ENCODE measurements at regions not wholly inside any gene's neighbourhood (a gene's known extent, or its start where the extent isn't known, plus 50 kb on each side); places are given as distances from the start of the nearest gene placed in this dataset.
"Not testable (repeated sequence)": the region's sequence is repeated elsewhere in the genome, so short reads cannot be mapped to it uniquely, and the experiment has no call there.

GRCh38 chr2:147037048-147037447 is 807.8 kb upstream of the ACVR2A start:
- DNase-seq, result no peak

DNA sequence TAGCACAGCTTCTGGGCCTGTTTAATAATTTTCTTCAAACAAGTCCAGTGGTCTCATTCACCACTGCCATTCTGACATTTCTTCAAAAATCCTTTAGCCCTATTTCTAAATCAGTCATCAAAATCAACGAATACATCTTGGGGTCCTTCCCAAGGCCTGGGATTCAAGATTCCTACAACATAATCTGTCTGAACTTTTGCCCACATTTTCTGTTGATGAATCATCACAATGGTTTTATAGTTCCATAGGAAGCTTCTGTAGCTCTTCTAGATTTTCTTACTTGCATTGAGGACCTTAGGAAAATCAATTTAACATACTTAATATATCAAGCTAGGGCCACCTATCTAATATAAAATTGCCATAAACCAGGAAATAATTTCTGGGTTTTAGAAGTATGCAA is 811.8 kb upstream of the ACVR2A start:
- no peak for DNase-seq

DNA sequence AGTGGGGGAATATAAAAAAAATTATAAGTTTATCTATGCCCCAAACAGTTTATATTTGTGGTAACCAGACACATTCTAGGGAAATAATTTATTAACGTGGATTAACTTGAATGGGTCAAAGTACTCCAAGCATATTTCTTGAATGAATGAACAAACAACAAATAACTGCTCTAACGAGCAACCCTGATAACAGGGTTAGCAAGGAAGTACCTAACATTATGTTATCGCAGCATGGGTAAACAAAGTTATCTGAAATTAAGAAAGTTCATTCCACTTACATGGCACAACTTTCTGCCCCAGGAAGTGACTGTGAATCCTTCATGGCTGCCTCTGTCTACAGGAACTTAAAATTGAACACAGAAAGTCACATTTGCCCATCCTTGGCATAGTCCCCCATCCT is 812.9 kb upstream of the ACVR2A start:
- DNase-seq, result no peak

DNA sequence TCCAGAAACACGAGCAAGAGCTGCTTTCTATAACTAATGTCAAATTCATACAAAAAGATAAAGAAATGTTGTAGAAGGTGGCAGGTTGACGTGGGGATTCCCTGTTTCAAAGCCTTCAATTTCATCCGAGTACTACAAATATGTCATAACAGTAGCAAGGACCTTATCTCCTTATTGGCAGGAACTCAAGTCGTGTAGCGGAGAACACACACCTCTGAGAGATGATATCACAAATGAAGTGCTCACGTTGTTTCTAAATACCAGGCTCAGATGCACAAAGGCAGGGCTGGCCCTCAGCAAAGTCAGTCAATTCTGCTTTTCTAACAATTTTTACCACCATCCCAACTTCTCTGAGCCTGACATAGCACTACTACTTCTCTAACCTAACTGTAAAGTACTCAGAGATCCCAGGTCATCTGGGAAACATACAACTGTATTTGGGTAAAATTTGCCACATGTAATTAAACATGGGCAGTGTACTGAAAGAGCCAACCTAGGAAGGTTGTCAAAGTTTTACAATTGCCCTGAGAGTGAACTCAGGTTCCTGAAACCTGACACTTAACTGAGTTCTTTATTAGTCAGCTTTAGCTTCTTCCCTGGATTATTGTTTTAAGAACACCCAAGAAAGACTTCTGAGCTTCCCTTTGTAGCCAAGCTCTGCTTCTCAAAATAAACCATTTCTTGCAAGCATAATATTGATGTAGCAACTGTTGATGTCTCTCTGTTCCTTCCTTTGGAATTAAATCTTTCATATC is 813.7 kb upstream of the ACVR2A start:
- DNase-seq, result no peak

DNA sequence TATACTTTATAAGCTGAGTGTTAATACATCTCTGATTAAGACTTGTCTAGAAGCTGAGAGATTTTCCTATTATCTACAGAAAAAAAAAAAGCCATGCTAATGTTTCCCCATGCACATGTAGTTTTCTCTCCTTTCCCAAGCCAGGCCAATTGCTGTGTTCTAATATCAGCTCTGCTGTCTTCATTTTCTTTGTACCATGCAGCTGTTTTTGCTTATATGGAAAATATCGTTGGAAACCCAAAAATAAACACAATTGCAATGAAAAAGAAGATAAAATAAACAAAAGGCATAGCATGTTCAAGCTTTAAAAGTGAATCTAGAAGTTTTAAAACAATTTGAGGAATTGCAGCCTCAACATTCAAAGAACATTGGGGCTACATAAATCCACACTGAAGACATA is 817.4 kb upstream of the ACVR2A start:
- no peak for DNase-seq

GRCh38 chr2:147026664-147027295 is 818.0 kb upstream of the ACVR2A start:
- no peak for DNase-seq

- DNase-seq, result no peak
These were observed 818.9 kb upstream of the ACVR2A start for GRCh38 chr2:147025646-147026585.

- DNase-seq, result no peak
These were observed 825.5 kb upstream of the ACVR2A start for GRCh38 chr2:147019311-147019710.

GRCh38 chr2:147017951-147018645 is 826.7 kb upstream of the ACVR2A start:
- no peak for DNase-seq

DNA sequence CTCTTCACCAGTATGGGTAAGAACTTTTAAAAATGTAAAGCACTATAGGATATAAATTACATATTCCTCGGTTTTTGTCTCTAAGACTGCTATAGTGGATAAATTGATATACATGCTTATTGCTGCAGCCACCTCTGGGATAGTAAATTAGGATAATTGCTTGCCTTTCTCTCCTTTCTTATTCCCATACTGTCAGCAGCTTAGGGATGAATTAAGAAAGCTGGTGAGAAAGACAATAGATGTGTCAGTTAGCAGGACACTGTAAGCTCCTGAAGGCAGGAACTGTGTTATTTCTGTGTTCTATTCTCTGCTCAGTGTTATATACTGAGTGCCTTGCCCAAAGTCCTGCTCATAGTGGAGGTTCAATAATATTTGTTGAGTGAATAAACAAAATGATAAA is 828.6 kb upstream of the ACVR2A start:
- DNase-seq, result no peak

GRCh38 chr2:147015591-147015990 is 829.2 kb upstream of the ACVR2A start:
- no peak for DNase-seq

- DNase-seq, result no peak
These were observed 831.0 kb upstream of the ACVR2A start for GRCh38 chr2:147013696-147014392.

GRCh38 chr2:147008481-147008880 is 836.3 kb upstream of the ACVR2A start:
- no peak for DNase-seq

- DNase-seq, result no peak
These were observed 838.1 kb upstream of the ACVR2A start for GRCh38 chr2:147006736-147007141.

DNA sequence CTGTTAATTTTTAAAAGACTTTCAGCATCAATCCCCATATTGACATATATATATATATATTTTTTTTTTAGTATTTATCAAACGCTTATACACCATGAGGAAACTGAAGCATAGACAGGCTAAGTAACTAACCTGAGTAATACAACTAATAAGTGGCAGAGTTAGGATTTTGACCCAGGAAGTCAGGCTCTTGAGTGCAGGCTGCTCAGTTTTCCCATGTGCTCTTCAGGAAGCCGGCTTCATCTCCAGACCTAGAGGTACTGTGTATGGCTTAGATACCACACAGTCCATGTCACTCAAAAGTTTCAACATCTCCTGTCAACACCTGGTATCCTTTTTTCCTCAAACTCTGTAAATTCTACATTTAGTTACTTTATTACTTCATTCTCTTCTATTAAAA is 841.7 kb upstream of the ACVR2A start:
- peak in 1 of 2 experiments; percentile 52 for DNase-seq

DNA sequence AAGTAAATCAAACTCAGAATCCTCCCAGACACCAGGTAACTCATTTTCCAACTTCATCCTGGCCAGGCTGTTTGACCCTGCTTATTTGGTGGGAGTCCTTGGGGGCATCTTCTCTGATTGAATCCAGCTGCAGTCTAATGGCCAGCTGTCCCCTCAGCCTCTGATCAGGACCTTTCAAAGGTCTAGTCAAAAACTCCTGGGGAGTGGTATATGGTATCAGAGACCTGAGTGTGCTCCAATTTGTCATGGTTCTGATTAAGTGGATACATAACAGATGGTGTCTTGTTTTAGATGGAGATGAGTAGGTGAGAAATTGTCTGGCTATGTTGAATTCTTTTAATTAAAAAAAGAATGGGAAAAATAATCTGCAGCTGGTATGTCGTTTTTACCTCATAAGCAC is 842.6 kb upstream of the ACVR2A start:
- DNase-seq, result peak; percentile 72 to 91

- DNase-seq, result no peak
These were observed 843.8 kb upstream of the ACVR2A start for GRCh38 chr2:147001061-147001460.

GRCh38 chr2:147000151-147000550 is 844.7 kb upstream of the ACVR2A start:
- DNase-seq, result not testable (repeated sequence)

DNA sequence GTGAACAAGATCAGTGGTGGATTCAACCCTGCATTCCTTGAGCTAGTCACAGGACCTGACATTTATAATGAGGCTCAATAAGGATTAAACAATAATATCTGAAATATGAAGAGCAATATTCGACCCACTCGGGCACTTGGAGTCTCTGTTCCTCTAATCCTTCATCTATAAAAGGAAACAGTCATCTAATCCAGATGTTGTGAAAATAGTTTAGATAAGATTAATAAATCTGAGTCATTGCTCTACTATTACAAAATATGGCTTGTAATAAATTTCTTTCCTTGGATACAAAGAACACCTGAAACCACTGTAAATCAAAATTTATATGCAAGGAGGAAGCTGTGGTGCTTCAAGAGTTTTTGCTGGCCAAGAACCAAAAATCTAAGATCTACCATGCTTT is 846.9 kb upstream of the ACVR2A start:
- DNase-seq, result peak in 1 of 2 experiments; percentile 11

GRCh38 chr2:146997488-146997887 is 847.3 kb upstream of the ACVR2A start:
- DNase-seq, result no peak

- DNase-seq, result peak; percentile 74 to 96
These were observed 850.6 kb upstream of the ACVR2A start for GRCh38 chr2:146994246-146994645.

- DNase-seq, result no peak
These were observed 852.4 kb upstream of the ACVR2A start for GRCh38 chr2:146992466-146992865.
